B cell (primary cell): ENCODE measurements at regions not wholly inside any gene's neighbourhood (a gene's known extent, or its start where the extent isn't known, plus 50 kb on each side); places are given as distances from the start of the nearest gene placed in this dataset.

Source experiments
- CTCF ChIP-seq: fragments of 200-600 bp; IDR thresholded peaks from one replicate; pipeline ENCODE4 v1.8.0; 2022; ENCODE audit warnings: antibody characterized with exemption, mild to moderate bottlenecking
- EZH2 ChIP-seq: IDR thresholded peaks from 2 replicates; pipeline ENCODE4 v1.6.1; 2012; ENCODE audit warnings: borderline replicate concordance, low read depth, mild to moderate bottlenecking, moderate library complexity, low read length; ENCODE audit not compliant: insufficient read depth, poor library complexity, severe bottlenecking

GRCh38 chr18:26765498-26765897, 100.0 kb downstream of the AQP4 start:
- TF ChIP-seq CTCF (no peak), EZH2 (no peak)
